Smooth muscle cell (in vitro differentiated cells): ENCODE measurements at regions not wholly inside any gene's neighbourhood (a gene's known extent, or its start where the extent isn't known, plus 50 kb on each side); places are given as distances from the start of the nearest gene placed in this dataset.

Experiments
- DNase-seq: peaks from one replicate; lab custom pipeline; 2025; ENCODE audit not compliant: unreplicated experiment; lab: John Stamatoyannopoulos, UW
- H2AFZ ChIP-seq: fragments of 200-600 bp; sonication (generic); 2 replicates; pipeline ENCODE4 v1.6.0; 2016; ENCODE audit warnings: antibody characterized with exemption, low read depth, mild to moderate bottlenecking
- H3F3A ChIP-seq: fragments of 200-600 bp; sonication (generic); 2 replicates; pipeline ENCODE4 v1.6.0; 2017; ENCODE audit warnings: antibody characterized with exemption, low read depth
- H3K27ac ChIP-seq: fragments of 200-600 bp; sonication (generic); 2 replicates; pipeline ENCODE4 v1.5.1; 2016; ENCODE audit warnings: low read depth, mild to moderate bottlenecking
- H3K27me3 ChIP-seq: fragments of 200-600 bp; sonication (generic); 2 replicates; pipeline ENCODE4 v1.6.1; 2016; ENCODE audit warnings: low read depth, mild to moderate bottlenecking
- H3K36me3 ChIP-seq: fragments of 200-600 bp; sonication (generic); 2 replicates; pipeline ENCODE4 v1.5.1; 2016; ENCODE audit warnings: low read depth
- H3K4me1 ChIP-seq: fragments of 200-600 bp; sonication (generic); 2 replicates; pipeline ENCODE4 v1.5.1; 2016; ENCODE audit warnings: low read depth
- H3K4me2 ChIP-seq: fragments of 200-600 bp; sonication (generic); 2 replicates; pipeline ENCODE4 v1.6.0; 2016; ENCODE audit warnings: mild to moderate bottlenecking
- H3K4me3 ChIP-seq: fragments of 200-600 bp; sonication (generic); 2 replicates; pipeline ENCODE4 v1.5.1; 2016; ENCODE audit warnings: mild to moderate bottlenecking
- H3K79me2 ChIP-seq: fragments of 200-600 bp; sonication (generic); 2 replicates; pipeline ENCODE4 v1.6.0; 2016; ENCODE audit warnings: low read depth, mild to moderate bottlenecking
- H3K9ac ChIP-seq: fragments of 200-600 bp; sonication (generic); 2 replicates; pipeline ENCODE4 v1.6.0; 2016; ENCODE audit warnings: low read depth
- H3K9me3 ChIP-seq: fragments of 200-600 bp; sonication (generic); replicated peaks from 2 replicates; pipeline ENCODE4 v1.5.1; 2016; ENCODE audit warnings: low read depth
- H4K20me1 ChIP-seq: fragments of 200-600 bp; sonication (generic); 2 replicates; pipeline ENCODE4 v1.6.0; 2016; ENCODE audit warnings: low read depth
- CTCF ChIP-seq: fragments of 200-600 bp; sonication (generic); IDR thresholded peaks from 2 replicates; pipeline ENCODE4 v1.5.1; 2017; ENCODE audit warnings: borderline replicate concordance, mild to moderate bottlenecking, antibody characterized with exemption; ENCODE audit not compliant: insufficient read depth, poor library complexity, severe bottlenecking
- WGBS: methylation state at CpG from one replicate; pipeline ENCODE4 v1.1.7; 2016; ENCODE audit warnings: low lambda C conversion rate; 5-methylcytosine and 5-hydroxymethylcytosine counted together

DNA sequence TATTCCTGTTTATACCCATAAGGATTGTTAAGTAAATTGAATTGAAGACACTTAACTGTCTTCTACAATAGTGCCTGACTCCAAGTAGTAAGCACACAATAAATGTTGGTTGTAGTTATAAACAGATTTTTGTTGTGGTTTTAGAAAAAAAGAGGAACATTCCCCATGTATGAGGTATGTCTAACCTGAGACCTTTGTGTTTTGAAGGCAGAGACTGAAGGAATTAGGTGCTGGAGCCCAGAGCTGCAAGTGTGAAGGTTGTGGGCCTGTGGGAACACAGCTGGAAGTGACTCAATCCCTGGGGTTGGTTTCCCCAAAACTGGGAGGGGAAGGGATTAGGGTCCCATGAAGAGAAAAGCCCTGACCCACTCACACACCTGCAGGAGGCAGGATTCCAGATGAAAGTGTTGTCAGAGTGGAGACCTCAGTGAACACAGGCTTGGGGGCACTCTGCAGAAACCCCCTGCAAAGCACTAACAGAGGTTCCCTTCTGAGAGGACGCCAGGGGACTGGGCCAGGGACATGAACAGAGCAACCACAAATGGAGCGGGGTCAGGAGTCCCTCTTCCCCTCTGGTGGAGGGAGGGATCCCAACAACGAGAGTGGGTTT, 265.1 kb upstream of the KLF14 start:
- DNase-seq = no peak

GRCh38 chr7:130999926-131000325, 265.9 kb upstream of the KLF14 start:
- no peak for TF ChIP-seq CTCF
- 72% methylated on average over 4 of the region's 4 CpGs for WGBS
- H3K9ac ChIP-seq = no peak overlapping the region
- no peaks in the 10 kb centered on the region for H4K20me1 ChIP-seq
- H2AFZ ChIP-seq = no peak overlapping the region
- H3K27ac ChIP-seq = peak overlapping the region; percentile 50
- no peaks in the 10 kb centered on the region for H3K9me3 ChIP-seq
- H3K27me3 ChIP-seq = no peaks in the 10 kb centered on the region
- H3F3A ChIP-seq = no peaks in the 10 kb centered on the region
- H3K4me3 ChIP-seq = no peak overlapping the region
- H3K36me3 ChIP-seq = no peaks in the 10 kb centered on the region
- peaks cover 11% of the 10 kb centered on the region for H3K4me1 ChIP-seq
- DNase-seq = no peak
- H3K4me2 ChIP-seq = no peak overlapping the region
- peaks cover 9% of the 10 kb centered on the region for H3K79me2 ChIP-seq

More for the DNA sequence above, 265.1 kb upstream of the KLF14 start:
- Histone ChIP-seq H3K4me2 (peak overlapping the region; percentile 43), H3K27me3 (no peaks in the 10 kb centered on the region), H3K27ac (peak overlapping the region; percentile 50), H4K20me1 (no peaks in the 10 kb centered on the region), H2AFZ (no peak overlapping the region), H3K79me2 (peaks cover 1% of the 10 kb centered on the region), H3K4me3 (no peak overlapping the region), H3K9me3 (no peaks in the 10 kb centered on the region), H3F3A (no peaks in the 10 kb centered on the region), H3K36me3 (no peaks in the 10 kb centered on the region), H3K9ac (peak overlapping the region; percentile 21), H3K4me1 (peaks cover 11% of the 10 kb centered on the region)
- TF ChIP-seq CTCF = no peak
- WGBS = 91% methylated on average over 3 of the region's 3 CpGs

- no peaks in the 10 kb centered on the region for H3F3A ChIP-seq
- no peak for TF ChIP-seq CTCF
- H3K4me3 ChIP-seq = no peak overlapping the region
- H3K27ac ChIP-seq = peak overlapping the region; percentile 50
- peaks cover 13% of the 10 kb centered on the region for H3K79me2 ChIP-seq
- H3K4me1 ChIP-seq = peaks cover 10% of the 10 kb centered on the region
- H3K36me3 ChIP-seq = no peaks in the 10 kb centered on the region
- no peaks in the 10 kb centered on the region for H3K9me3 ChIP-seq
- no peak overlapping the region for H2AFZ ChIP-seq
- 91% methylated on average over 6 of the region's 6 CpGs for WGBS
- no peak overlapping the region for H3K4me2 ChIP-seq
- H3K27me3 ChIP-seq = no peaks in the 10 kb centered on the region
- H4K20me1 ChIP-seq = no peaks in the 10 kb centered on the region
- H3K9ac ChIP-seq = no peak overlapping the region
- DNase-seq = no peak
Measured at GRCh38 chr7:131000389-131000788, 266.4 kb upstream of the KLF14 start.

- no peak for DNase-seq
- H3K27ac ChIP-seq = no peak overlapping the region
- no peaks in the 10 kb centered on the region for H3F3A ChIP-seq
- no peak overlapping the region for H3K4me2 ChIP-seq
- 40% methylated on average over 2 of the region's 2 CpGs for WGBS
- no peak overlapping the region for H3K9ac ChIP-seq
- H3K4me3 ChIP-seq = no peak overlapping the region
- no peak for TF ChIP-seq CTCF
- H3K4me1 ChIP-seq = peaks cover 5% of the 10 kb centered on the region
- no peaks in the 10 kb centered on the region for H3K36me3 ChIP-seq
- H3K27me3 ChIP-seq = no peaks in the 10 kb centered on the region
- H3K79me2 ChIP-seq = peaks cover 15% of the 10 kb centered on the region
- no peaks in the 10 kb centered on the region for H3K9me3 ChIP-seq
- H4K20me1 ChIP-seq = no peaks in the 10 kb centered on the region
- no peak overlapping the region for H2AFZ ChIP-seq
Measured at GRCh38 chr7:131000873-131001272, 266.9 kb upstream of the KLF14 start.
